ENCODE measurements at regions not wholly inside any gene's neighbourhood (a gene's known extent, or its start where the extent isn't known, plus 50 kb on each side); places are given as distances from the start of the nearest gene placed in this dataset.

- no peak for TF ChIP-seq RCOR1 (IDR thresholded peaks at IDR 0.05; ENCODE audit: low read length)
- no peak for TF ChIP-seq CTCF (IDR thresholded peaks at IDR 0.05)
- TF ChIP-seq JUND (IDR thresholded peaks at IDR 0.05): no peak
- TF ChIP-seq USF2 (IDR thresholded peaks at IDR 0.05; ENCODE audit: borderline replicate concordance, low read depth, low read length): no peak
Measured at GRCh38 chr1:221459558-221459957, 282.3 kb downstream of the DUSP10 start (continued).

- H3K4me1 ChIP-seq (ENCODE audit: control insufficient read depth in 1 of 2, insufficient read depth in 2 of 2, low read depth in 1 of 2, low read length in 1 of 2): peaks cover 4 to 22% of the 10 kb centered on the region in 2 experiments; a peak in 2 of 4 replicates
- no peaks in the 10 kb centered on the region for H3K27me3 ChIP-seq (ENCODE audit: insufficient read depth)
- TF ChIP-seq RFX5 (IDR thresholded peaks at IDR 0.05; ENCODE audit: low read length): no peak
- TF ChIP-seq FOSL2 (IDR thresholded peaks at IDR 0.05; ENCODE audit: borderline replicate concordance, low read depth): no peak
- no peak for TF ChIP-seq NFIC (IDR thresholded peaks at IDR 0.05; ENCODE audit: borderline replicate concordance)
- no peaks in the 10 kb centered on the region for H3K36me3 ChIP-seq (replicated peaks in 1 of 2; ENCODE audit: control insufficient read depth in 1 of 2, insufficient read depth in 2 of 2, low read length in 1 of 2)
- H3K9me3 ChIP-seq: no peaks in the 10 kb centered on the region
- no peak for DNase-seq
- CTCF ChIA-PET: interaction anchor here (1.5 kb wide), 1 partner anchor 198 kb away, joined by 3 read pairs; no protein-coding TSS in a partner anchor
- H3K27ac ChIP-seq (ENCODE audit: low read depth in 2 of 2, low read length in 1 of 2): no peak overlapping the region
- POLR2A ChIA-PET: no interaction called here
- no peak overlapping the region for H3K4me2 ChIP-seq
- H3K79me2 ChIP-seq (ENCODE audit: insufficient read depth): no peaks in the 10 kb centered on the region
- no peak overlapping the region for H2AFZ ChIP-seq (ENCODE audit: low read depth)
- H4K20me1 ChIP-seq (ENCODE audit: insufficient read depth): no peaks in the 10 kb centered on the region
- no peak overlapping the region for H3K9ac ChIP-seq
- H3F3A ChIP-seq (replicated peaks; ENCODE audit: insufficient read depth): peaks cover 14% of the 10 kb centered on the region
- no peaks in the 10 kb centered on the region for H3K9me2 ChIP-seq
- 100% methylated on average over 1 of the region's 1 CpG for WGBS (ENCODE audit: low lambda C conversion rate)
- H3K4me3 ChIP-seq (ENCODE audit: low read depth in 2 of 2, low read length in 1 of 2): no peak overlapping the region
Measured at GRCh38 chr1:221462345-221462744, 279.5 kb downstream of the DUSP10 start.

GRCh38 chr1:221468546-221468945, 273.3 kb downstream of the DUSP10 start:
- no peaks in the 10 kb centered on the region for H3K27me3 ChIP-seq (ENCODE audit: insufficient read depth)
- no peaks in the 10 kb centered on the region for H4K20me1 ChIP-seq (ENCODE audit: insufficient read depth)
- no peak overlapping the region for H3K9ac ChIP-seq
- no peak for TF ChIP-seq REST (IDR thresholded peaks at IDR 0.05; ENCODE audit: low read depth, low read length)
- TF ChIP-seq PBX3 (IDR thresholded peaks at IDR 0.05): no peak
- no peak for TF ChIP-seq YY1 (IDR thresholded peaks at IDR 0.05; ENCODE audit: low read depth)
- ChIA-PET POLR2A (no interaction called here), CTCF (interaction anchor here (1.5 kb wide), 1 partner anchor 9 kb away, joined by 4 read pairs; no protein-coding TSS in a partner anchor)
- 88% methylated on average over 6 of the region's 6 CpGs for WGBS (ENCODE audit: low lambda C conversion rate)
- no peaks in the 10 kb centered on the region for H3K9me2 ChIP-seq
- no peak overlapping the region for H3K4me2 ChIP-seq
- H3K4me1 ChIP-seq (ENCODE audit: control insufficient read depth in 1 of 2, insufficient read depth in 2 of 2, low read depth in 1 of 2, low read length in 1 of 2): no peaks in the 10 kb centered on the region
- no peaks in the 10 kb centered on the region for H3K79me2 ChIP-seq (ENCODE audit: insufficient read depth)
- no peaks in the 10 kb centered on the region for H3K36me3 ChIP-seq (replicated peaks in 1 of 2; ENCODE audit: control insufficient read depth in 1 of 2, insufficient read depth in 2 of 2, low read length in 1 of 2)
- no peaks in the 10 kb centered on the region for H3K9me3 ChIP-seq
- no peak overlapping the region for H3K4me3 ChIP-seq (ENCODE audit: low read depth in 2 of 2, low read length in 1 of 2)
- H3F3A ChIP-seq (replicated peaks; ENCODE audit: insufficient read depth): no peaks in the 10 kb centered on the region
- no peak overlapping the region for H3K27ac ChIP-seq (ENCODE audit: low read depth in 2 of 2, low read length in 1 of 2)
- H2AFZ ChIP-seq (ENCODE audit: low read depth): no peak overlapping the region
- no peak for DNase-seq
